Neural cell (in vitro differentiated cells): ENCODE measurements at regions not wholly inside any gene's neighbourhood (a gene's known extent, or its start where the extent isn't known, plus 50 kb on each side); places are given as distances from the start of the nearest gene placed in this dataset.
A peak's percentile ranks its signal among the peaks of the same experiment; 100 is the strongest.

Experiments used
- H2AFZ ChIP-seq: fragments of 200-600, 300-800 bp; sonication (generic), shearing (Covaris generic); 2 replicates; pipeline ENCODE4 v1.6.0; 2014; ENCODE audit warnings: low read depth, mild to moderate bottlenecking, antibody characterized with exemption, low read length, moderate library complexity
- H3F3A ChIP-seq: fragments of 200-600 bp; shearing (Covaris generic); 2 replicates; pipeline ENCODE4 v1.6.1; 2016; ENCODE audit warnings: mild to moderate bottlenecking, moderate library complexity, mixed read lengths, antibody characterized with exemption, low read length; ENCODE audit not compliant: insufficient read depth, poor library complexity, severe bottlenecking
- H3K27ac ChIP-seq: fragments of 200-600, 300-800 bp; sonication (generic), shearing (Covaris generic); 2 replicates; pipeline ENCODE4 v1.5.1; 2014; ENCODE audit warnings: mild to moderate bottlenecking, low read length, moderate library complexity
- H3K27me3 ChIP-seq: fragments of 300-800, 200-600 bp; sonication (generic), shearing (Covaris generic); 2 replicates; pipeline ENCODE4 v1.6.0; 2014; ENCODE audit warnings: mild to moderate bottlenecking, low read depth, low read length, moderate library complexity; ENCODE audit not compliant: insufficient read depth
- H3K36me3 ChIP-seq: fragments of 300-800, 200-600 bp; sonication (generic), shearing (Covaris generic); 2 replicates; pipeline ENCODE4 v1.5.1; 2014; ENCODE audit warnings: mild to moderate bottlenecking, antibody characterized with exemption, low read length, moderate library complexity; ENCODE audit not compliant: insufficient read depth
- H3K4me2 ChIP-seq: fragments of 300-800, 200-600 bp; sonication (generic), shearing (Covaris generic); 2 replicates; pipeline ENCODE4 v1.6.0; 2014; ENCODE audit warnings: mild to moderate bottlenecking, low read length
- H3K4me3 ChIP-seq: fragments of 300-800, 200-600 bp; sonication (generic), shearing (Covaris generic); 2 replicates; pipeline ENCODE4 v1.5.1; 2014; ENCODE audit warnings: mild to moderate bottlenecking, low read length, moderate library complexity
- H3K79me2 ChIP-seq: fragments of 200-600 bp; shearing (Covaris generic); replicated peaks from 2 replicates; pipeline ENCODE4 v1.6.0; 2014; ENCODE audit warnings: mild to moderate bottlenecking, low read length, moderate library complexity; ENCODE audit not compliant: insufficient read depth
- H3K9ac ChIP-seq: fragments of 300-800, 200-600 bp; sonication (generic), shearing (Covaris generic); 2 replicates; pipeline ENCODE4 v1.6.1; 2016; ENCODE audit warnings: mild to moderate bottlenecking, low read length, mixed read lengths
- H3K9me2 ChIP-seq: fragments of 200-600 bp; shearing (Covaris generic); 2 replicates; pipeline ENCODE4 v1.6.1; 2016; ENCODE audit warnings: mild to moderate bottlenecking, low read length, mixed read lengths; ENCODE audit not compliant: insufficient read depth
- H3K9me3 ChIP-seq: fragments of 200-600, 300-800 bp; sonication (generic), shearing (Covaris generic); 2 replicates; pipeline ENCODE4 v1.6.1; 2016; ENCODE audit warnings: mild to moderate bottlenecking, mixed run types, low read length, moderate library complexity, mixed read lengths
- H4K20me1 ChIP-seq: fragments of 200-600 bp; shearing (Covaris generic); 2 replicates; pipeline ENCODE4 v1.6.1; 2016; ENCODE audit warnings: mild to moderate bottlenecking, mixed run types; ENCODE audit not compliant: insufficient read depth
- CTCF ChIP-seq: fragments of 450-650 bp; IDR thresholded peaks from 2 replicates; pipeline ENCODE4 v1.5.1; 2014; ENCODE audit warnings: antibody characterized with exemption, mild to moderate bottlenecking, moderate library complexity; ENCODE audit not compliant: poor library complexity, severe bottlenecking
- EP300 ChIP-seq: fragments of 450-650 bp; conservative IDR thresholded peaks from 2 replicates; pipeline ENCODE4 v1.6.1; 2014; ENCODE audit warnings: antibody characterized with exemption, mild to moderate bottlenecking, moderate library complexity; ENCODE audit not compliant: poor library complexity, severe bottlenecking
- EZH2 ChIP-seq: fragments of 200-600, 300-800 bp; shearing (Covaris generic), sonication (generic); IDR thresholded peaks from 2 replicates; pipeline ENCODE4 v1.6.1; 2014; ENCODE audit warnings: antibody characterized with exemption, low read length, borderline replicate concordance, mild to moderate bottlenecking; ENCODE audit not compliant: insufficient read depth, poor library complexity, severe bottlenecking
- MXI1 ChIP-seq: fragments of 450-650 bp; conservative IDR thresholded peaks from 2 replicates; pipeline ENCODE4 v1.6.1; 2014; ENCODE audit warnings: antibody characterized with exemption, mild to moderate bottlenecking; ENCODE audit not compliant: poor library complexity, severe bottlenecking
- POLR2AphosphoS5 ChIP-seq: IDR thresholded peaks from 2 replicates; pipeline ENCODE4 v1.6.1; 2012
- RAD21 ChIP-seq: fragments of 450-650 bp; conservative IDR thresholded peaks from 2 replicates; pipeline ENCODE4 v1.6.1; 2014; ENCODE audit warnings: antibody characterized with exemption, mild to moderate bottlenecking, moderate library complexity
- REST ChIP-seq: IDR thresholded peaks from 2 replicates; pipeline ENCODE4 v1.6.1; 2012; ENCODE audit warnings: borderline replicate concordance
- SMC3 ChIP-seq: fragments of 450-650 bp; conservative IDR thresholded peaks from 2 replicates; pipeline ENCODE4 v1.6.1; 2014; ENCODE audit warnings: antibody characterized with exemption, mild to moderate bottlenecking, moderate library complexity; ENCODE audit not compliant: poor library complexity
- TAF1 ChIP-seq: IDR thresholded peaks from 2 replicates; pipeline ENCODE4 v1.6.1; 2012; ENCODE audit warnings: low read depth

GRCh38 chr1:87683196-87683956 lies 354.7 kb downstream of the LMO4 start:
- Histone ChIP-seq H3K9ac (no peak overlapping the region), H2AFZ (no peak overlapping the region), H3K4me3 (no peak overlapping the region), H3F3A (no peaks in the 10 kb centered on the region), H3K27ac (no peak overlapping the region), H3K36me3 (no peaks in the 10 kb centered on the region), H3K27me3 (peaks cover 5% of the 10 kb centered on the region), H3K9me2 (no peaks in the 10 kb centered on the region), H3K9me3 (no peaks in the 10 kb centered on the region), H3K79me2 (no peaks in the 10 kb centered on the region), H4K20me1 (no peaks in the 10 kb centered on the region), H3K4me2 (no peak overlapping the region)
- TF ChIP-seq POLR2AphosphoS5 (peak; percentile 89), REST (peak; percentile 53), EP300 (peak; percentile 83), SMC3 (no peak), TAF1 (no peak), RAD21 (peak; percentile 12)

GRCh38 chr1:87684194-87684593 lies 355.5 kb downstream of the LMO4 start:
- no peak overlapping the region for H3K27ac ChIP-seq

More at GRCh38 chr1:87684194-87684593, 355.5 kb downstream of the LMO4 start:
- Histone ChIP-seq H3K27me3 (peaks cover 5% of the 10 kb centered on the region), H3K36me3 (no peaks in the 10 kb centered on the region), H4K20me1 (no peaks in the 10 kb centered on the region), H3K9ac (no peak overlapping the region), H2AFZ (no peak overlapping the region), H3F3A (no peaks in the 10 kb centered on the region), H3K9me2 (no peaks in the 10 kb centered on the region), H3K4me3 (no peak overlapping the region), H3K79me2 (no peaks in the 10 kb centered on the region), H3K4me2 (no peak overlapping the region), H3K9me3 (no peaks in the 10 kb centered on the region)
- no peak for TF ChIP-seq SMC3
- no peak for TF ChIP-seq REST
- TF ChIP-seq EZH2, result no peak
- no peak for TF ChIP-seq EP300
- no peak for TF ChIP-seq RAD21
- no peak for TF ChIP-seq CTCF
- no peak for TF ChIP-seq MXI1
- no peak for TF ChIP-seq TAF1
- no peak for TF ChIP-seq POLR2AphosphoS5
